OCI-M1 (cell line): ENCODE measurements at regions not wholly inside any gene's neighbourhood (a gene's known extent, or its start where the extent isn't known, plus 50 kb on each side); places are given as distances from the start of the nearest gene placed in this dataset.
"Not testable (repeated sequence)": the region's sequence is repeated elsewhere in the genome, so short reads cannot be mapped to it uniquely, and the experiment has no call there.

Experiments used
- DNase-seq: peaks from one replicate; lab custom pipeline; 2025; lab: John Stamatoyannopoulos, UW

DNA sequence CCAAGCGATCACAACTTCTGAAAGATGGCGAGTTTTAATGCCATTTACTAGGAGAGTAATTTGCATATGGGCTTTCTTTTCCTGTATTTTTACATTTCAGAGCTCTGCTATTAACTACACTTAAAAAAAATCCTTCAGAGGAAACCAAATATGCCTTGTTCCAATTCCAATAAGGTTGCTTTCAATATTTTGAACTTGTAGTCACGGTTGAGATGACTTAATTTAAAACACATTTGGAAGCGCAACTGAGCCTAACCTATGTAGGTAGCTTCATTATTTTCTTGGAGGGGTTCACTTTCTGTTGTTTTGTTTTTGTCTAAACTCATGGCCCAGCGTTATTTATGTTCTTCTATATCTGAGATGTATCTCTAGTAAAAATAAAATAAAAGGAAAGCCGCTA, 93.4 kb downstream of the BLID start:
- DNase-seq = no peak

DNA sequence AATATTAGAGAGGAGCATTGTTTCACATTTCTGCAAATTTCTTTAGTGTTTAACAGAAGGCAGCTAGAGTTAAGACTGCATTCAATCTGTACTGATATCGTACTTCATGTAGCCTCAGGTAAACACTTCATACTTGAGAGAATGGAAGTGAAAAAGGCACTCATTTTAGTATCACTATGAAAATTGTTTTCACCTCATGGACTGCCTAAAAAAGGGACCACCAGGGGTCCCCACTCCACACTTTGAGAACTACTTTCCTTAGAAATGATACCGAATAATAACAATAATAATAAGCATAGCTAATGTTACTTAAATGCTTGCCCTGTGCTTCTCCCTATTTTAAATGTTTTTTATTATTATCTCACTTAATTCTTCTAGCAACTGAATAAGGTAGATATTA, 95.1 kb downstream of the BLID start:
- peak; percentile 33 for DNase-seq

DNA sequence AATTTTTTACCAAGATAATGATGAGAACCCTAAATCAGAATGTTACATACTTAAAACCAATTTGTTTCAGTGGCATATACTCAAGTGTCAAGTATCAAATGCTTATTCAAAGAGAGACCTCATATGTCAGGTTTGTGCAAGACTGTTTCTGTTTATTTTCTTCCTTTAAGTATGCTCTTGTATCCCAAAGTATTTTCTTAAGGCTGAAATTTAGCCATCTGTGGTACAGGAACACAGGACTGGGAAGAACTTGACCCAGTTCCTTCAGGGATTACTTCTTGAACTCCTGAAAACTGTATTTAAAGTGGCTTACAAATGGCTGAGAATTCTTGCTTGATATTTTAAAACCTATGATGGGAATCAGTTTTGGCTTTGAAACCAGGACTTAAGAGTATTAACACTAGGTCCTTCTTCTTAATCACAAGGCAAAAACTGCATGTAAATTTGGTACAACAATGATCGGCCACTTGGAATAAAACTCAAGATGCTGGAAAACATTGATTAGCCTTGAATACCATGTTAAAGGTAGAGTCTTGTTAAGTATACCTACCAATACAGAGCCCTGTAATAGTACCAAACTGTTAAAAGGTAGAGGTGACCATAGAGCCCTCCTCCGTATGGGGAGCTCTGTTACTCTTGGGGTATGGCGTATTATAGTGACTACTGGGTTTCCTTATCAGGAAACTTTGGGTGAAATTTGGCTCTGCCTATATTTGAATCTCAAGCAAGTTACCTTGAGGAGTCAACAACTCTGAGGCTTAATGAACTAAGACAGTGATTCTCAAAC, 95.9 kb downstream of the BLID start:
- DNase-seq = no peak

DNA sequence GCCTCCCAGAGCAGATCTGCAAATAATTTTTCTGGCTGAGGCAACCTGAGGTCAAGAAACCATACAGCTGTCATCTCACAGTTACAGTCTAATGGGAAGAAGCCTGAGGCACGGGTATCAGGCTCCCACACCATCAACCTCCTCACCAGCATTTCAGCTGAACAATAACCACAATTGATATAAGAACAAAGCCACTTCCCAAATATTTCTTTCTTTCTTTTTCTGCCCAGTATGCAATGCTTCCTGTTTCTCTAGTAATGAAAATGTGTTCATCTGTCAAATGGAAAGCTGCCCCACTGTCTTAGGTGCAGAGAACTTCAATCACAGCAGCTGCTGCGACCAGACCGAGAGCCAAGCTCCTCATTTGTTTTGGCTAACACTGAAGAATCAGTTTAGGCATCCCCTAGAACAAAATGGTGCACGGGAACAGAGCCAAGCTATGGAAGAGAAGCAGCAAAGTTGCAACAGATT, 108.4 kb downstream of the BLID start:
- peak; percentile 57 for DNase-seq

DNA sequence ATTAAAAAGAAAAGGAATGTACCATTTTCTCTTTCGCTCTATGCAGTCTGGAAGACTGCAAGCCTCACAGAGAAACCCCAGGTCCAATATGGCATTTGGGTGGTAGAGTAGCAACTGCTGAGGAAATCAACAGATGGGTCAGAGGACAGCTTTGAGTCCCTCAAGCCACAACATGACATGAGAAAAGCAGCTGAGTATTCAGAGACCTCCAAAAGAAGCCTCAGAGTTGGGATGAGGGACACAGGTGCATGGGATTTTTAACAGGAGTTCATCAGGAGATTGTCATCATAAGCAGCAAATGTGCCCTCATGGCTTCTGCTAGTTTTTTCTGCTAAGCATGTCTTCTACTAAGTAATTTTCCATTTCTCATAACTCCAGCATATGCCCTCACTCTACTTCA, 111.6 kb downstream of the BLID start:
- DNase-seq = no peak

DNA sequence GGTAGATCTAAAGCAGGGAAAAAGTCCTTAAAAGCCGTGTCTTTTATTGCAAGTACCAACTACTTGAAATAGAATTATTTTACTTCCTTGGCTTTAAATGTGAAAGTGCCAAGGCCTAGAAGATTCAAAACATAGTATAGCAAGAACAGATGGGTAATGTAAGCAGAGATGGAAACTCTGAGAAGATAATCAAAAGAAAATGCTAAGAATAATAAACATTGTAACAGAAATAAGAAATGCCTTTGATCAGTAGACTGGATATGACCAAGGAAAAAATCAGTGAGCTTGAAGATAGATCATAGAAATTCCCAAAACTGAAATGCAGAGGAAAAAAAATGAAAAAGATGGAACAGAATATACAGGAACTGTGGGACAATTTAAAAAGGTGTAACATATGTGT, 113.1 kb downstream of the BLID start:
- no peak for DNase-seq

DNA sequence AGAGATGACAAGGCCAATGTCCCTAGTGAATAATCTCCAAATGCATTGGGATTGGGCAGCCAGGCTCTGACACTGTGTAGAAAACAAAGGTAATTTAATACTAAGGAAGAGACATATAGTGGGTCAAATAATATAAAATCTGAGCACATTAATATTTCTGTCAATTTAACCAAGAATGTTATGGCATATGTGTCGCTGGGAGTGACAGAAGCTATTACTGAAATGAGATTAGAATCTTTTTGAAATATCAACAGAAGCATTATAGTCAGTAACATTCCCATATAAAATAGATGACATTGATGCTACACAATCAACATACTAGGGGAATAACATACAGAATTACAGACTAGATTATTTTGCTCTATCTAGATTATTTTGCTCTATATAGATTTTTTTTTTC, 114.0 kb downstream of the BLID start:
- DNase-seq = no peak

DNA sequence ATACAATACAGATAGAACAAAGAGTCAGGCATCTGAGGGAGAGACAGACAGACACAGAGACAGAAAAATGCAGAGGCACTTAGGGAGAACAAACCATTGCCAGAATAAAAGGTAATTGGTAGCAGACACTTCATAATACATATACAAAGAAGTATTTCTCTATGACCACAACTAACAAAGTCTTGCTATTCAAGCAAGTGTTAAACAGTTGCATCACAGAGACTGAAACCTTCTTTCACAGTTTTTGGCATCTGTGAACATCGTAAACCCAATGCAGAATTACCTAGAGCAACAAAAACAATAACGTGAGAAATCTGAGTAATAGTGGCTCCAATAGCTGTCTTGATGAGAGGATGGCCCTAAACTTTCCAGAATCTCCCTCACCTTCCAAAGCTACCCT, 116.4 kb downstream of the BLID start:
- DNase-seq = no peak

DNA sequence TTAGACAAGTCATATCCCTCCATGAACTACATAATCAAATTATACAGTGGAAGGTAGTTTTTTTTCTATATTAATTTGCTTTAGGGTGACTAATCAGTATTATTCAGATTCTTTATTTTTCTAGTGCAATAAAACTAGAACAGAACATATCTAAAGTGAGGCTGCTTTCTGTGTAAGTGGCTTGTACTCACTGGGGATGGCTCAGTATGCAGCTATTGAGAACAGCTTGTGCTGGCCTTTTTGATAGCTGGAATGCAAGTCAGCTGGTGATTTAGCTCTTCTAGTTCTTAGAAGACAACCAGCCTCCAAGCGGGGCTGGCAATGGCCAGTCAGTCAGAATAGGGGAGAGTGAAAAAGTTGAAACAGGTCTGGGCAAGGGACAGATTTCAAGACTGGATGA, 119.4 kb downstream of the BLID start:
- DNase-seq = no peak

DNA sequence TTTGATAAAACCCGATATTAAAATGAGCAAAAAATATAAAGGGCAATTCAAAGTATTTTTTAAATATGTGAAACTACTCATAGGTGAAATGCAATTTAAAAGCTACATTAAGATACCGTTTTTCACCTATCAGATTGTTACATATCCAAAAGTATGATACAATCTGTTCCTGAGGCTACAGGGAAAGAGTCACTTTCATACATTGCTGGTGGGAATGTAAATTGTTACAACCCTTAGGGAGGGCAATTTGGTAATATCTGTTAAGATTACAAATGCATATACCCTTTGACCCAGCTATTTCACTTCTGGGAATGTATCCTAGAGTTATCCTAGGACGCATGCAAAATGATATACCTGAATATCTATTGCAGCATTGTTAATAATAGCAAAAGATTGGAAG, 132.1 kb downstream of the BLID start:
- no peak for DNase-seq

DNA sequence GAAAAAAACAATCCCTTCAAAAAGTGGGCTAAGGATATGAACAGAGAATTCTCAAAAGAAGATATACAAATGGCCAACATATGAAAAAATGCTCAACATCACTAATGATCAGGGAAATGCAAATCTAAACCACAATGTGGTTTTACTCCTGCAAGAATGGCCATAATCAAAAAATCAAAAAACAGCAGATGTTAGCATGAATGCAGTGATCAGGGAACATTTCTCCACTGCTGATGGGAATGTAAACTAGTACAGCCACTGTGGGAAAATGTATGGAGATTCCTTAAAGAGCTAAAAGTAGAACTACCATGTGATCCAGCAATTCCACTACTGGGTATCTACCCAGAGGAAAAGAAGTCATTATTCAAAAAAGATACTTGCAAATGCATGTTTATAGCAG, 138.1 kb downstream of the BLID start:
- DNase-seq = not testable (repeated sequence)

DNA sequence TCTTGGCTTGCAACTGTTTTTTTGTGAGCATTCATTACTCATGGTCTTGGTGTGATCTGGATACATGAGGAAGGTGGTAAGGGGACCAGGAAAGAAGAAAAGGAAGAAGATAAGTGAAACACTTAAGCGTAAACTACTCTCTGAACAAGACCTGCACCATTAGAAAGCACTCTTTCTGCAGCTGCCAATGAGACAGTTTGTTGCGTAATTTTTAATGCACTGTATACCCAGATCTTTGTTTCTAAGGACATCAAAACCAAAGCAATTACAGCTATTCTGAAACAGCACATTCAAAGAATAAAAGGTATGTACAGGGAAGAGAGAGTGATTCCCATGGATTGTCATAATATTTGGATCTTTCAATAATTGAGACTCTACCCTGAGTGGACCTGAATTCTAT, 147.4 kb downstream of the BLID start:
- DNase-seq = no peak

DNA sequence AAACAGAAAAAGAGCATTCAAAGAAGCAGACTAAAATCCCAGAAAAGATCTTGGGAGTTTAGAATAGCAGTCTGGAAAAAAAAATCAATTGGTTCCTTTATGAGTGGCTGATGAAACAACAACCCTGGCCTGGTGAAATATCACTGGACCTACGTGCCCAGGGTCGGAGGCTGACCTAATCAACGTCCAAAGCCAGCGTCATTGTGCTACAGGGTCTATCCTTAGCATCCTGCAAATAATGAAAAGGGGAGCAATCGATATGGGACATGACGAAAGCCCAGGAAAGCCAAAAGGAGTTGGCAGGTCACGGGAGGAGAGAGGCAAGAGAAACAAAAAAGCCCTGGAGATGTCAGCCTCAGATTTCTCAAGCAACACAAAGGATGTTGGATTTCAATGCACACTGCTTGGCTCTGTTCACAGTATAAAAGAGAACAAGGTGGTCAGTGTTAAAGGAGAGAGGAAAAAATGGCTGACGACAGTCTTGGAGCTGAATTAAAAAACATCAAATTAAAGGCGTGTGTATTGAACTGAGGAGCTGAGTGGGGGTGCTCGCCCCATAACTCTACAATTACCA, 148.8 kb downstream of the BLID start:
- no peak for DNase-seq

DNA sequence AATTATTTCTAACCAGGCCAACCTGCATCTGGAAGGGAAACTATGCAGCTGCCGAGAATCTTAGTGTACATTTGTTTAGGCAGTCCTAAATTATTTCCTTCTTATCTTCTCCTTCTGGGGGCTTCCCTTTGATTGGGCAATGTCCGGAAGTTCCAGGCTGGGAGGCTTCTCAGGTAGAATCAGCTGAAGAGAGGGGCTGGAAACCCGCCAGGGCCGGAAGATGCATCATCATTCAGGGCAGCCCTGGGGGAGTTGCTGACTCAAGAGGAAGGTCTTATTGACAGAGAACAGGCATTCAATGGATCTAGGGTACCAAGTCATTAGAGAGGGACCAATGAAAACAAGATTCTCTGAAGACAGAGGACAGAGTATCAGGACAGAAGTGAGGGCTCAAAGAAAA, 150.7 kb downstream of the BLID start:
- no peak for DNase-seq

DNA sequence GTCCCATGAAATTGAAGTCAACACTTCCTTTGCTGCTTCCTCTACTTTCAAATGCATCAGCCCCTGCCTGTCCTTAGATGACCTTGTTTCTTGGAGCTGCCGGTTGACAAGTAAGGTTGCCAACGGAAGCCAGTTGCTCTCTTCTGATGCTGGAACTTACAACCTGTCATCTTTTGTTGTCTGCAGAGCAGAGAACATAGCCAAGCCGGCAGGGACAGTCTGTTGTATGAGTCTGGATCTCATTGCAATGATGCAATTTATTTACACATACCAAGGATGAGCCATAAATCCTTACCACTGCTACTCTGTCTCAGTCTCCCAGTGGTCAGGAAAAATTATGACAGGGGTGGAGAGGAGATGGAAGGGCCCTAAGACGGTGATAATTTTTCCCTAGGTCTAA, 151.4 kb downstream of the BLID start:
- DNase-seq = no peak

DNA sequence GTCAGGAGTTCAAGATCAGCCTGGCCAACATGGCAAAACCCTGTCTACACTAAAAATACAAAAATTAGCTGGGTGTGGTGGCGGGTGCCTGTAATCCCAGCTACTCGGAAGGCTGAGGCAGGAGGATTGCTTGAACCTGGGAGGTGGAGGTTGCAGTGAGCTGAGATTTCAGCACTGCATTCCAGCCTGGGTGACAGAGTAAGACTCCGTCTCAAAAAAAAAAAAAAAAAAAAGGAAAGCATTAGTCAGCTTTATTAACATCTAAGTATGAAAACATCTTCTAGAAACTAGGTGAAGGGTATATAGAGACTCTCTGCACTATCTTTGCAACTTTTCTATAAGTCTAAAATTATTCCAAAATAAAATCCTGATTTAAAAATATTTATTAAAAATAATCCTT, 152.2 kb downstream of the BLID start:
- not testable (repeated sequence) for DNase-seq

DNA sequence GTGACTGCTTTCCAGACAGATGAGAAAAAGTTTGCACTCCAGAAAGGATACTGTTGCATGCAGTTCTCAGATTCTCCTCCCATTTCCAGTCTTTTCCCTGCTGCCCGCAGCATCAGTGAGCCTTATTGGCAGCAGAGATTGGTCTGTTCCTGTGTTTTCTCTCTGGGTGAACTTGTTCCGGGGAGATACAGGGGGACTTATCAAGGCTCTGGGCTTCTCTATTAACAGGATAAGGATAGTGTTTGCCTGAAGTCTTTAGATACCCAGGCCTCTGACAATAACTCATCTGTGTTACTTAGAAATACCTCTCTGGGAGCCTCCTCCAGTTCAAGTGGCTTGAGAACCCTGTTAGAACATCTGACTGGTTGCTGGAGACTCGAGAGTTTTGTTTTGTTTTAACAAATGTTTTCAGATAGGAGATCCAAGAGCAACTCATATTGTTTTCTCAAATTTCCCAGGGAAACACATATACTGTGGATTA, 154.7 kb downstream of the BLID start:
- no peak for DNase-seq

DNA sequence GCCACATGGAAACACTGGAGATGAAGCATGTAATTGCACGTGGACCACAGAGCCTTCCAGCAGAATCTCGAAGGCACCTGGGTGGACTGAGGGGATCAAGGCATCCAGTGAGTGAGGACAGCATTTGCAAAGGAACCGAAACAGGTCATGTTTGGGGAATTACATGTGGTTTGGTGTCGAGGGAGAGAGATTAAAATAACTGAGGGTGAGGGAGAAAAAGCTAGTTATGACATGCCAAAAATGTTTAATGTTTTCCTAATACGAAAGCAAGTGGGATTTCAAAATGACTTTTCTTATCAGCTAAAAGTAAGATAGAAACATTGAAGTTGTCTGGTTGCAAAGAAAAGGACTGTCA, 157.1 kb downstream of the BLID start:
- DNase-seq = no peak

DNA sequence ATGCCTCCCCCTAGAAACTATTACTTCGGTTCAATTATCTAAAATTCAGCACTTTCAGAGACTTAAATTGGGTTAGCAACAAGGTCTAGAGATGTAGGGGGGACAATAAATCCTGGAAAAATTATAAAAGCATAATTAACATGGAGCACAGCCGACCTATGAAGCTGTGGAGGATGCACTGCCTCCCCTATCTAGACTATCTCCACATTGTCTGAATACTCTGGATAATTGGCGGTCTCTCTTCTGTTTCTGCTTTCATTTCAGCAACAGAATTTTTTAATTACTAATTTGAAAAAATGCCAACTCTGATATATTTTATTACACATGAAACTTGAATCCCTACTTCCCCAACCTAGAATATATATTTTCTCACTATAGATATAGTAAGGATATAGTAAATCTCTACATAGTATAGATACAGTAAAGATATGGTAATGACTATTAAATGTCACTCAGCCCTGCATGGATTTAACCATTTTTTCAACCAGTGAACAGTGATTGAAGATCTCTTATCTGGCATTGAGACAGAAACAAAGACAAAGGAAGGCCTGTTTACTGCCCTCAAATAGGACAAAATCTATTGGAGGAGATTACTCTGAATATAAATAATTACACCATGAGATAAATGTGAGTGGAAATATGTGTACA, 157.6 kb downstream of the BLID start:
- no peak for DNase-seq

DNA sequence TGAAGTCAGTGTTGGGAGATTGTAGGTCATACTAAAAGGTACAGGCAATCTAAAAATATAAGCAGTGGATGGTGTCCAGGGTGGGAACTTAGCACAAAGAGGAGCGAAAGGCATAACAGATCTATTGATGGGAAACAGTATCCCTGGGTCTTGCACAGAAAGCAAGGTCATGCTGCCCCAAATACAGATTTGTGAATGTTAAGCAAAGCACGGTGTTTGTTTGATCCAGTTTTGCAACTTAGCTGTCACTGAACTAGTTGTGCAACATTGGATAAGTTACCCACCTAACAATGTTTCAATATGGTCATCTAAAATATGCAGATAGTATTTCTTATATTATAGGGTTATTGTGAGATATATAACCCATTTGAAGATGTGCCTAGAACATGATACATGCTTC, 162.9 kb downstream of the BLID start:
- no peak for DNase-seq

DNA sequence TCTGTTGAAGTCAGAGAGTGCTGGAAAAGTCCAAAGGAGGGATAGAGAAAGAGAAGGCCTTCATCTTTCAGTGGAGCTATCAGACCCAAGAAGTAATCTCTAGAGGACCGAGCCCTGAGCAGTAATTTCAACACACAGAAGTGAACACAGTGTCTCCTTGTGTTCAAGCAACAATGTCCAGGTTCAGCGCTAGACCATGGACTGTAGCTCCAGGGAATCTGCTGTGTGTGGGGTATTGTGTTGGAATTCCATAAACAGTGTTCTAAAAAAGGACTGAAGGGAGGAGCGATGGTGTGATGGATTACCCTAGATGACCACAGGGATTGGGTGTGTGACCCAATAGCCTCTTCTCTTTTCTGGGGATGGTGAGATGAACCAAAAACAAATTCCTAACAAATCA, 165.9 kb downstream of the BLID start:
- DNase-seq = no peak

DNA sequence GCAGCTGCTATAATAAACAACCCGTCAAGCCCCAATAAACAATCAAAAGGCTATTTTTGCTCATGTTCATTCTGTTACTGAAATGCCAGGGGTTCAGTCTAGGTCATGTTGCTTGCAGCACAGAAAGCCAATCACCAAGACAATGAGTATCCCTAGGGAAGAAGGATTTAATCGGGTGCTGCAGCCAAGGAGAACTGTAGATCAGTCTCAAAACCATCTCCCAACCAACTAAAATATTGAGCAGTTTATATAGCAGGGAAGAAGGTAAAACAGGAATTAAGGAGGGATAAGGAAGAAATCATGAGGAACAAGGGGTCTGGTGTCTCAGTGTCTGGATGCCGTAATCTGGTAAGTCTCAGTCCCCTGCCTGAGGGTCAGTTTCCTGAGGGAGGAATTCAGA, 169.5 kb downstream of the BLID start:
- DNase-seq = no peak

DNA sequence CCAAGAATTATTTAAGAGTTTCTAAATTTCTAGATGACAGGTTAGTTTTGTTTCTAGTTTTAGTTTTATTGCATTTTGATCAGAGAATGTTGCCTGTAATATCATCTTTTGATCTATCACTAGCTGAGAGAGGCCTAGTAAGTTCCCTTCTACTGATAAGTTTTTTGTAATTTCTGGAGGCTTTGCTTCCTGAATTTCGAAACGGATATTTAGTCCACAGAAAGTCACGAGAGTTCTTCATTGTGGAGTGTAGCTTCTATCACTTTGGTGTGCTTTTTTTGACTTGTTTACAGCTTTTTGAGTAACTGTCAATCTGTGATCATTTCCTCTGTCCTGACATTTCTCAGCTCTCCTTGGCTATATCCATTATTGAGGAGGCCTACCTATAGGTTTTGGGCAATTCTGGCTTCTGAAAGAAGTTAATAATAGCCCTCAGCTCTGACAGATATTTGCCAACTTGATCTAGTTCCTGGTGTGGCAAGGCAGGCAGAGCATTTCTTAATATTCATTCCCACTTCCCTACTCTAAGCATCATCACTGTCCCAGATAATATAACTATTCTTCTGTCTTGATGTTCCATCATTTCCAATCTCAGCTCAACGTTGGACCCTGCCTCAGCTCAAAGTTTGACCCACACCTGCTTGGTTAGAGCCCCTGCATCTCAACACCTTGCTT, 171.3 kb downstream of the BLID start:
- no peak for DNase-seq
